ENCODE measurements at regions not wholly inside any gene's neighbourhood (a gene's known extent, or its start where the extent isn't known, plus 50 kb on each side); places are given as distances from the start of the nearest gene placed in this dataset.
"Not testable (repeated sequence)": the region's sequence is repeated elsewhere in the genome, so short reads cannot be mapped to it uniquely, and the experiment has no call there.

GRCh38 chr20:24855848-24856247 lies 93.2 kb upstream of the CST7 start:
- 87 to 100% (median 95%) methylated on average over 1 of the region's 1 CpG for WGBS, 3 donors

GRCh38 chr20:24858500-24858899 lies 90.6 kb upstream of the CST7 start:
- H3K27me3 ChIP-seq (ENCODE audit: insufficient read depth in 3 of 3, low read length in 2 of 3); H3K4me3 ChIP-seq; H3K36me3 ChIP-seq (ENCODE audit: insufficient read depth in 1 of 2, low read depth in 1 of 2); H3K27ac ChIP-seq; H3K9me3 ChIP-seq; H3K4me1 ChIP-seq; ATAC-seq; DNase-seq; intact Hi-C loops (cut with DNase I): not testable (repeated sequence)
- WGBS, 3 donors: 77 to 84% (median 83%) methylated on average over 9 of the region's 9 CpGs

More at GRCh38 chr20:24855848-24856247, 93.2 kb upstream of the CST7 start:
- H3K27me3 ChIP-seq (ENCODE audit: insufficient read depth in 3 of 3, low read length in 2 of 3): no peaks in the 10 kb centered on the region
- no peak overlapping the region for H3K4me3 ChIP-seq
- intact Hi-C loops (cut with DNase I): no loop called here
- H3K4me1 ChIP-seq: no peaks in the 10 kb centered on the region
- H3K27ac ChIP-seq: no peak overlapping the region
- DNase-seq (no peak), ATAC-seq (no peak)
- H3K36me3 ChIP-seq (ENCODE audit: insufficient read depth in 1 of 2, low read depth in 1 of 2): no peaks in the 10 kb centered on the region
- H3K9me3 ChIP-seq: no peaks in the 10 kb centered on the region
- TF ChIP-seq CTCF (IDR thresholded peaks at IDR 0.05): no peak

GRCh38 chr20:24859539-24859938 lies 89.5 kb upstream of the CST7 start:
- intact Hi-C loops (cut with DNase I): no loop called here
- no peak for TF ChIP-seq CTCF (IDR thresholded peaks at IDR 0.05)
- Histone ChIP-seq H3K27ac (no peak overlapping the region), H3K9me3 (no peaks in the 10 kb centered on the region), H3K27me3 (ENCODE audit: insufficient read depth in 3 of 3, low read length in 2 of 3) (no peaks in the 10 kb centered on the region), H3K4me3 (no peak overlapping the region), H3K36me3 (ENCODE audit: insufficient read depth in 1 of 2, low read depth in 1 of 2) (no peaks in the 10 kb centered on the region), H3K4me1 (no peaks in the 10 kb centered on the region)
- ATAC-seq: no peak
- DNase-seq: no peak
- WGBS, 3 donors: 86 to 96% (median 90%) methylated on average over 8 of the region's 8 CpGs

GRCh38 chr20:24862186-24862585 lies 86.9 kb upstream of the CST7 start:
- intact Hi-C loops (cut with DNase I): no loop called here
- WGBS, 3 donors: 72 to 86% (median 83%) methylated on average over 4 of the region's 4 CpGs

GRCh38 chr20:24862606-24863005 lies 86.5 kb upstream of the CST7 start:
- H3K4me3 ChIP-seq: no peak overlapping the region
- intact Hi-C loops (cut with DNase I): no loop called here
- H3K27me3 ChIP-seq (ENCODE audit: insufficient read depth in 3 of 3, low read length in 2 of 3): no peaks in the 10 kb centered on the region
- TF ChIP-seq CTCF (IDR thresholded peaks at IDR 0.05): no peak
- no peak overlapping the region for H3K27ac ChIP-seq
- no peaks in the 10 kb centered on the region for H3K4me1 ChIP-seq
- H3K9me3 ChIP-seq: no peaks in the 10 kb centered on the region
- ATAC-seq: no peak
- no peak for DNase-seq
- 82 to 87% (median 84%) methylated on average over 6 of the region's 6 CpGs for WGBS, 3 donors
- H3K36me3 ChIP-seq (ENCODE audit: insufficient read depth in 1 of 2, low read depth in 1 of 2): no peaks in the 10 kb centered on the region

More at GRCh38 chr20:24862186-24862585, 86.9 kb upstream of the CST7 start:
- DNase-seq: no peak
- Histone ChIP-seq H3K4me1 (no peaks in the 10 kb centered on the region), H3K4me3 (no peak overlapping the region), H3K27ac (no peak overlapping the region), H3K36me3 (ENCODE audit: insufficient read depth in 1 of 2, low read depth in 1 of 2) (no peaks in the 10 kb centered on the region), H3K27me3 (ENCODE audit: insufficient read depth in 3 of 3, low read length in 2 of 3) (no peaks in the 10 kb centered on the region), H3K9me3 (no peaks in the 10 kb centered on the region)
- TF ChIP-seq CTCF (IDR thresholded peaks at IDR 0.05): no peak
- ATAC-seq: no peak
